22Rv1 (cell line): ENCODE measurements at regions not wholly inside any gene's neighbourhood (a gene's known extent, or its start where the extent isn't known, plus 50 kb on each side); places are given as distances from the start of the nearest gene placed in this dataset.

Experiments used
- CTCF ChIP-seq: fragments of 450-650 bp; IDR thresholded peaks from 2 replicates; pipeline ENCODE4 v1.5.1; 2017; ENCODE audit warnings: mild to moderate bottlenecking
- ZFX ChIP-seq: fragments of 450-650 bp; IDR thresholded peaks from 2 replicates; pipeline ENCODE4 v1.6.1; 2017; ENCODE audit warnings: antibody characterized with exemption, borderline replicate concordance

- TF ChIP-seq CTCF = no peak
- no peak for TF ChIP-seq ZFX
Observed at GRCh38 chr1:101738475-101738874, 258.3 kb downstream of the OLFM3 start.
